ENCODE measurements at regions not wholly inside any gene's neighbourhood (a gene's known extent, or its start where the extent isn't known, plus 50 kb on each side); places are given as distances from the start of the nearest gene placed in this dataset.

- no peak overlapping the region for H3K27ac ChIP-seq
- H3K9me3 ChIP-seq = peaks cover 0 to 25% of the 10 kb centered on the region in 2 donors
- H3K36me3 ChIP-seq = no peaks in the 10 kb centered on the region
- H3K4me1 ChIP-seq = no peaks in the 10 kb centered on the region
- TF ChIP-seq CTCF (IDR thresholded peaks at IDR 0.05) = no peak
- DNase-seq (ENCODE audit: low spot score in 2 of 2) = no peak
- intact Hi-C loops (cut with DNase I) = no loop called here
- no peak overlapping the region for H3K4me3 ChIP-seq
- H3K27me3 ChIP-seq = no peaks in the 10 kb centered on the region
Measured at GRCh38 chr12:47530050-47530449, 175.8 kb downstream of the RPAP3 start.

GRCh38 chr12:47527816-47528215, 178.0 kb downstream of the RPAP3 start:
- Histone ChIP-seq H3K4me1 (no peaks in the 10 kb centered on the region), H3K27me3 (no peaks in the 10 kb centered on the region), H3K4me3 (no peak overlapping the region), H3K36me3 (no peaks in the 10 kb centered on the region), H3K9me3 (peaks cover 0 to 25% of the 10 kb centered on the region in 2 donors), H3K27ac (no peak overlapping the region)
- DNase-seq (ENCODE audit: low spot score in 2 of 2) = no peak
- intact Hi-C loops (cut with DNase I) = no loop called here
- TF ChIP-seq CTCF (IDR thresholded peaks at IDR 0.05) = no peak

- Histone ChIP-seq H3K36me3 (no peaks in the 10 kb centered on the region), H3K27me3 (no peaks in the 10 kb centered on the region), H3K9me3 (no peaks in the 10 kb centered on the region), H3K27ac (no peak overlapping the region), H3K4me1 (no peaks in the 10 kb centered on the region), H3K4me3 (no peak overlapping the region)
- DNase-seq (ENCODE audit: low spot score in 2 of 2) = no peak
- no peak for TF ChIP-seq CTCF (IDR thresholded peaks at IDR 0.05)
- intact Hi-C loops (cut with DNase I) = no loop called here
Measured at GRCh38 chr12:47520029-47520428, 185.8 kb downstream of the RPAP3 start.

GRCh38 chr12:47517122-47517521, 188.7 kb downstream of the RPAP3 start:
- no peaks in the 10 kb centered on the region for H3K9me3 ChIP-seq
- H3K27me3 ChIP-seq = no peaks in the 10 kb centered on the region
- no peak overlapping the region for H3K4me3 ChIP-seq
- H3K4me1 ChIP-seq = no peaks in the 10 kb centered on the region
- H3K27ac ChIP-seq = no peak overlapping the region
- no peak for DNase-seq (ENCODE audit: low spot score in 2 of 2)
- intact Hi-C loops (cut with DNase I) = no loop called here
- TF ChIP-seq CTCF (IDR thresholded peaks at IDR 0.05) = no peak
- no peaks in the 10 kb centered on the region for H3K36me3 ChIP-seq

GRCh38 chr12:47509398-47509851, 196.4 kb downstream of the RPAP3 start:
- Histone ChIP-seq H3K27me3 (no peaks in the 10 kb centered on the region), H3K36me3 (no peaks in the 10 kb centered on the region), H3K4me3 (no peak overlapping the region), H3K4me1 (peaks cover 0 to 11% of the 10 kb centered on the region in 2 donors), H3K9me3 (no peaks in the 10 kb centered on the region), H3K27ac (peak overlapping the region; percentile 70 to 72)
- intact Hi-C loops (cut with DNase I) = loop anchor here (10.0 kb wide), 2 partner anchors 115 to 475 kb away; no protein-coding TSS in a partner anchor
- no peak for DNase-seq (ENCODE audit: low spot score in 2 of 2)
- no peak for TF ChIP-seq CTCF (IDR thresholded peaks at IDR 0.05)

- no peaks in the 10 kb centered on the region for H3K27me3 ChIP-seq
- H3K27ac ChIP-seq = no peak overlapping the region
- no peak overlapping the region for H3K4me3 ChIP-seq
- intact Hi-C loops (cut with DNase I) = loop anchor here (10.0 kb wide), 2 partner anchors 112 to 472 kb away; no protein-coding TSS in a partner anchor
- no peak for TF ChIP-seq CTCF (IDR thresholded peaks at IDR 0.05)
- H3K9me3 ChIP-seq = no peaks in the 10 kb centered on the region
- DNase-seq (ENCODE audit: low spot score in 2 of 2) = no peak
- peaks cover 0 to 12% of the 10 kb centered on the region in 2 donors for H3K4me1 ChIP-seq
- H3K36me3 ChIP-seq = no peaks in the 10 kb centered on the region
Measured at GRCh38 chr12:47507221-47507620, 198.6 kb downstream of the RPAP3 start.

All from ascending aorta (tissue), 2 donors.